GM13977 (cell line): ENCODE measurements at regions not wholly inside any gene's neighbourhood (a gene's known extent, or its start where the extent isn't known, plus 50 kb on each side); places are given as distances from the start of the nearest gene placed in this dataset.

ENCODE experiments used
- DNase-seq: peaks from one replicate; pipeline ENCODE4 v3.0.0; 2012; ENCODE audit warnings: low spot score
- in situ Hi-C: fragments of 300-500 bp; cut with MboI; formaldehyde crosslinking; loops from one replicate; pipeline ENCODE4 v1.12.0; 2022; ENCODE audit warnings: low sequenced_read_pairs, low pct_unique_long_range_greater_than_20kb, mixed read lengths, inconsistent platforms; ENCODE audit not compliant: unreplicated experiment
- TF ChIP-seq, protein P1 (sequence below): IDR thresholded peaks from 2 replicates; pipeline ENCODE4 v1.5.1; 2012; ENCODE audit warnings: mild to moderate bottlenecking, control low read depth; ENCODE audit not compliant: insufficient read depth; ENCODE audit errors: extremely low read depth, missing control alignments

DNA sequence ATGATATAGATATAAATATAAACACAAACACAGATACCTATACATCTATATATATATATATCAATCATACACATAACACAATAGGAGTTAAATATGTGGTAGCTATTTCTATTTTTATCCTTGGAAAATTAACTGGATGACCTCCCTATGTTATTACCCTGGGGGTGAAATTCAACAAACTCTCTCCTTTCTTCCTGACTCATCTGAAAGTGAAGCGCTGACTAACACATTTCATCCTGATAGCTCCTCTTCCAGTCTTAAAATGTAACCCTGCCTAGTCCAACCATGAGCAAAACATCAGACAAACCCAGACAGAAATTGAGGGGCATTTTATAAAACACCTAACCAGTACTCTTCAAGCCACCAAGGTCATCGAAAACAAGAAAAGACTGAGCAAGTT, 220.6 kb upstream of the ISX start:
- DNase-seq, result no peak
- in situ Hi-C loops, result no loop called here
- TF ChIP-seq, protein P1, sequence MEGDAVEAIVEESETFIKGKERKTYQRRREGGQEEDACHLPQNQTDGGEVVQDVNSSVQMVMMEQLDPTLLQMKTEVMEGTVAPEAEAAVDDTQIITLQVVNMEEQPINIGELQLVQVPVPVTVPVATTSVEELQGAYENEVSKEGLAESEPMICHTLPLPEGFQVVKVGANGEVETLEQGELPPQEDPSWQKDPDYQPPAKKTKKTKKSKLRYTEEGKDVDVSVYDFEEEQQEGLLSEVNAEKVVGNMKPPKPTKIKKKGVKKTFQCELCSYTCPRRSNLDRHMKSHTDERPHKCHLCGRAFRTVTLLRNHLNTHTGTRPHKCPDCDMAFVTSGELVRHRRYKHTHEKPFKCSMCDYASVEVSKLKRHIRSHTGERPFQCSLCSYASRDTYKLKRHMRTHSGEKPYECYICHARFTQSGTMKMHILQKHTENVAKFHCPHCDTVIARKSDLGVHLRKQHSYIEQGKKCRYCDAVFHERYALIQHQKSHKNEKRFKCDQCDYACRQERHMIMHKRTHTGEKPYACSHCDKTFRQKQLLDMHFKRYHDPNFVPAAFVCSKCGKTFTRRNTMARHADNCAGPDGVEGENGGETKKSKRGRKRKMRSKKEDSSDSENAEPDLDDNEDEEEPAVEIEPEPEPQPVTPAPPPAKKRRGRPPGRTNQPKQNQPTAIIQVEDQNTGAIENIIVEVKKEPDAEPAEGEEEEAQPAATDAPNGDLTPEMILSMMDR, result no peak

DNA sequence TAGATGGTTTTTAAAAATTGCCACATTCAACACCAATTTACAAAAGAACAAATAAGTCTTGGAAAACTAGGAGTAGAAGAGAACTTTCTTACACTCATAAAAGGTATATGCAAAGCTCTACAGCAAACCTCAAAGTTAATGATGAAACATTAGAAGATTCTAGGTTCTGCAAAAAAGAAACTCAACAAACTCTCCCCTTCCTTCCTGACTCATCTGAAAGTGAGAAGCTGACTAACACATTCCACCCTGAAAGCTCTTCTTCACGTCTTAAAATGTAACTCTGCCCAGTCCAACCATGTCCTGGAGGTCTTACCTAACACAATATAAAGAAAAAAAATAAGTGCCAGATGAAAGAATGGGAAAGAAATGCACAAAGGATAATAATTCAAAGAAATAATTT, 218.9 kb upstream of the ISX start:
- no peak for DNase-seq
- TF ChIP-seq, protein P1, result no peak
- in situ Hi-C loops, result no loop called here

DNA sequence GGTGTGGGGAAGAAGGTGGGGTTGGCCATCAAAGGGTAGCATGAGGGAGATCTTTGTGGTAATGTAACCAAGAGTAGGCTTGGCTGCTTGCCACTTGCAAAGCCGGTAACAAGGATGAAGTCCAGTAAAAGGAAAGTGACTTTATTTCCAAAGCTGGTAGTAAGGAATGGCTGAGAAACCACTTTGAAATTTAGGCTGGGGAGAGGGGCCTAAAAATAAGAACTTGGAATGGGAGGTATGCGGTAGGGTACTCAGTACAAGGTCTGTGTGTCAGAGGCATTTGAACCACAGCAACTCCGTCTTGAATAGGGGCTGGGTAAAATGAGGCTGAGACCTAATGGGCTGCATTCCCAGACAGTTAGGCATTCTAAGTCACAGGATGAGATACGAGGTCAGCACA, 216.0 kb upstream of the ISX start:
- no peak for DNase-seq
- TF ChIP-seq, protein P1, result no peak
- in situ Hi-C loops, result no loop called here

DNA sequence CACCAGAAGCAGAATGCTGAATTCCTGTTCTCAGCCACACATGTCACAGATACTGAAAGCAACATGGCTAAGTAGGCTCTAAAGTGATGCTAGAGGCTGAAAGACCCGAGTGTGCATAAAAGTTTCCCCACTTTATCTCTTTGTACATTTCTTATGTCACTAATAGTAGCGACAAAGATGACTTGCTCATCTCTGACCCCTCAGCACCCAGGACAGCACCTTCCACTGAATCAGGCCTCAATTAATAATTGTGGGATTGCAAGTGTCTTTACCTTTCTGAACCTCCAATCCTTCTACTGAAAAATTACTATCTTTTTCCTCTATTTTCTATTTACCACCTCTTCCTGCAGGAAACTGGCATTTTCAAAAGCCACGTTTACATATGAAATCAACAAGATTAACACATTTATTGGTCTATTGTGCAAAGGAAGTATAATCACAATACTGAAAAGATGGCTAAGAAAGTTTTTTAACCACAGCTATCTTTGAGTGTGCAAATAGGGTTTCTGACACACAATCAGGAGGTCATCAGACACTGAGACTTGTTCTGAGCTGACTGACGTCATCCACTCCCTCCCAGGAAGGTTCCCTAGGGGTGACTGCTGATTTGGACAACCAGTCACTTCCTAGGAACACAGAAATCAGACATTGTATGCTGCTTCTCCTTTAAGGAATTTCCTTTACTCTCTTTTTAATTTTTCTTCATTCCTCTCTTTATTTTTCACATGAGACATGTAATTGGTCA, 213.9 kb upstream of the ISX start:
- in situ Hi-C loops, result no loop called here
- DNase-seq, result no peak
- TF ChIP-seq, protein P1, result no peak

DNA sequence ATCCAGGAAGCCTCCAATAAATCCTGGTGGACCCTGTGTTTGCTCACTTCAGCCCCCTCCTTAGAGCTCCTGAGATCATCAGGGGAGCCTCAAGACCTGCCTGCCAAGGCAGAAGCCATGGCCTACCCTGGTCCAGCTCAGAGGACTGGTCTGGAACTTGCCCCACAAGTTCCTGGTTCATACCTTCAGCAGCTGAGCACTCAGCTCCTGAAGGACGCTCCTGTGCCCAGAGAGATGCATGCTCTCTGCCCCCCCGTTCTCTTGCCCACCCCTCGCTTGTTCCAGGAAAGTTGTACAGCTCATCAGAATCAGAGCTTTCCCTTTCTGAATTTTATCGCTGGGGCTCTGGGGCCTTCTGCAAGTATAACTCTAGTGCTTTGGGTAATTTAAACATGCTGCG, 210.5 kb upstream of the ISX start:
- no peak for DNase-seq
- in situ Hi-C loops, result no loop called here
- TF ChIP-seq, protein P1, result no peak

DNA sequence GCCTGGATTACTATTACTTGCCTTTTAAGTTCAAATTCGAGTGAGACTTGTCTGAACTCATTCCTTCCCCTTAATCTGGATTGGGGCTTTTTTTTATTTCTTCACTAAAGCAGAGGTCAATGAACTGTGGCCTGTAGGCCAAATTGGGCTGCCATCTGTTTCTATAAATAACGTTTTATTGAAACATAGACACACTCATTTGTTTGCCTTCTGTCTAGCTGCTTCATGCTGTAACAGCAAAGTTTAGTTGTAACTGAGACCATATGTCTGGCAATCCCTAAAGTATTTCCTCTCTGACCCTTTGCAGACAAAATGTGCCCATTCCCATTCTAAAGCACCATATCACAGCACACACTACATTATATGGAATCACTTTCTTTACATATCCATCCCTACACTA, 207.9 kb upstream of the ISX start:
- in situ Hi-C loops, result no loop called here
- DNase-seq, result no peak
- TF ChIP-seq, protein P1, result no peak

DNA sequence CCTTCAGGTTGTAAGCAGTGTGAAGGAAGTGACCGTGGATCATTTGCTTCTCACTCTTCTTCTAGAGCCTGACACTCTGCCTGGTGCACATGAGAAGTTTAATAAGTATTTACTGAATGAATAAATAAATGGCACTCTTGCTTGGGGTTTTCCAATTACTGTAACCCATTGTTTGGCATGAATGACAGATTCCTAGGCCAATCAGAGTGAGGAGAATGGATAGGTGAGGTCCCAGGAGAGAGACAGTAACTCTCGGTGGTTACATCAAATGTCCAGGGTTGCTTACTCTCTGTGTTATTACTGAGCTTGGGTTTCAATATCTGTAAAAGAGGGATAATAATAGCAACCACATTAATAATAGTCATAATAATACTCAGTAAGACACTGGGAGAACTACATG, 204.2 kb upstream of the ISX start:
- TF ChIP-seq, protein P1, result no peak
- no peak for DNase-seq
- in situ Hi-C loops, result no loop called here
